ENCODE measurements at regions not wholly inside any gene's neighbourhood (a gene's known extent, or its start where the extent isn't known, plus 50 kb on each side); places are given as distances from the start of the nearest gene placed in this dataset.

- no peak for DNase-seq
Measured at GRCh38 chr6:137933696-137934095, 66.6 kb downstream of the TNFAIP3 start.

- DNase-seq: no peak
Measured at GRCh38 chr6:137936798-137937197, 69.7 kb downstream of the TNFAIP3 start.

GRCh38 chr6:137937834-137938233, 70.8 kb downstream of the TNFAIP3 start:
- no peak for DNase-seq

- no peak for DNase-seq
Measured at GRCh38 chr6:137938770-137939379, 71.8 kb downstream of the TNFAIP3 start.

GRCh38 chr6:137941995-137942394, 74.9 kb downstream of the TNFAIP3 start:
- no peak for DNase-seq

- no peak for DNase-seq
Measured at GRCh38 chr6:137942736-137943135, 75.7 kb downstream of the TNFAIP3 start.

- DNase-seq: peak in 1 of 2 donors; percentile 15
Measured at GRCh38 chr6:137944381-137944780, 77.3 kb downstream of the TNFAIP3 start.

GRCh38 chr6:137944793-137945498, 77.9 kb downstream of the TNFAIP3 start:
- DNase-seq: peak; percentile 44 to 60

- peak in 1 of 2 donors; percentile 45 for DNase-seq
Measured at GRCh38 chr6:137949686-137950390, 82.8 kb downstream of the TNFAIP3 start.

GRCh38 chr6:137950581-137950980, 83.5 kb downstream of the TNFAIP3 start:
- DNase-seq: no peak

GRCh38 chr6:137951064-137951597, 84.1 kb downstream of the TNFAIP3 start:
- peak in 1 of 2 donors; percentile 24 for DNase-seq

GRCh38 chr6:137952247-137952646, 85.2 kb downstream of the TNFAIP3 start:
- no peak for DNase-seq

- DNase-seq: no peak
Measured at GRCh38 chr6:137953761-137954160, 86.7 kb downstream of the TNFAIP3 start.

GRCh38 chr6:137954253-137954652, 87.2 kb downstream of the TNFAIP3 start:
- no peak for DNase-seq

GRCh38 chr6:137956098-137956488, 89.0 kb downstream of the TNFAIP3 start:
- no peak for DNase-seq

- no peak for DNase-seq
Measured at GRCh38 chr6:137957471-137957870, 90.4 kb downstream of the TNFAIP3 start.

GRCh38 chr6:137958811-137959565, 91.9 kb downstream of the TNFAIP3 start:
- DNase-seq: peak in 1 of 2 donors; percentile 39

- DNase-seq: no peak
Measured at GRCh38 chr6:137962725-137963124, 95.7 kb downstream of the TNFAIP3 start.

- no peak for DNase-seq
Measured at GRCh38 chr6:137964876-137965275, 97.8 kb downstream of the TNFAIP3 start.

GRCh38 chr6:137967689-137968454, 100.8 kb downstream of the TNFAIP3 start:
- DNase-seq: no peak

GRCh38 chr6:137968455-137968804, 101.4 kb downstream of the TNFAIP3 start:
- DNase-seq: no peak

GRCh38 chr6:137968901-137969300, 101.8 kb downstream of the TNFAIP3 start:
- no peak for DNase-seq

Measured in CD4-positive, alpha-beta T cell treated with Interleukin-1 beta for 1 hour (primary cell).